ENCODE measurements at regions not wholly inside any gene's neighbourhood (a gene's known extent, or its start where the extent isn't known, plus 50 kb on each side); places are given as distances from the start of the nearest gene placed in this dataset.

DNA sequence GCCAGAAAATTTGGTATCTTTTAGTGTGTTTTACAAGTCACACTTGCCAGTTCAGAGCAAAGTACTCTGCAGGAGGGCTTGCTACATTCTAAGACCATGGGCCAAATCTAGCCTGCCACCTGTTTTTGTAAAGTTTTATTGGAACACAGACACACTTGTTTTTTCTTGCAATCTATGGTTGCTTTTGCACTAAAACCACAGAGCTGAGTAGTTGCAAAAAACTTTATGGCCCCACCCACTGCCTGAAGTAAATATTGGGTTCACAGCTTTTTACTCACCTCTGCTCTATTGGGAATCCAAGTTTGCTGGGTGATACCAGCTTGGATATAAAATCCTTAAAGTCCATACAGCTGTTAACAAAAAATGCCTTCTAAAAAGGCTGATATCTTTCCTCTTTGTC lies 109.0 kb downstream of the ZFP64 start:
- H3K27me3 Mint-ChIP-seq, result no peaks in the 10 kb centered on the region
- Histone ChIP-seq H3K36me3 (ENCODE audit: insufficient read depth, low read length) (no peaks in the 10 kb centered on the region), H3K4me1 (ENCODE audit: insufficient read depth, low read length) (no peaks in the 10 kb centered on the region), H3K4me3 (ENCODE audit: low read length) (no peak overlapping the region), H3K27me3 (ENCODE audit: control insufficient read depth in 1 of 2, insufficient read depth in 2 of 2, low read length in 2 of 2) (no peaks in the 10 kb centered on the region), H3K9me3 (ENCODE audit: control insufficient read depth in 1 of 2, insufficient read depth in 1 of 2, low read length in 2 of 2) (peaks cover 10% of the 10 kb centered on the region in 2 experiments), H3K27ac (ENCODE audit: low read depth in 1 of 2, low read length in 2 of 2) (no peak overlapping the region)
- H3K36me3 Mint-ChIP-seq (ENCODE audit: low read depth), result peaks cover 36% of the 10 kb centered on the region
- ChIA-PET POLR2A (no interaction called here), CTCF (no interaction called here)
- H3K4me3 Mint-ChIP-seq, result no peak overlapping the region
- no peak for ATAC-seq (ENCODE audit: poor library complexity)
- TF ChIP-seq, protein P1, sequence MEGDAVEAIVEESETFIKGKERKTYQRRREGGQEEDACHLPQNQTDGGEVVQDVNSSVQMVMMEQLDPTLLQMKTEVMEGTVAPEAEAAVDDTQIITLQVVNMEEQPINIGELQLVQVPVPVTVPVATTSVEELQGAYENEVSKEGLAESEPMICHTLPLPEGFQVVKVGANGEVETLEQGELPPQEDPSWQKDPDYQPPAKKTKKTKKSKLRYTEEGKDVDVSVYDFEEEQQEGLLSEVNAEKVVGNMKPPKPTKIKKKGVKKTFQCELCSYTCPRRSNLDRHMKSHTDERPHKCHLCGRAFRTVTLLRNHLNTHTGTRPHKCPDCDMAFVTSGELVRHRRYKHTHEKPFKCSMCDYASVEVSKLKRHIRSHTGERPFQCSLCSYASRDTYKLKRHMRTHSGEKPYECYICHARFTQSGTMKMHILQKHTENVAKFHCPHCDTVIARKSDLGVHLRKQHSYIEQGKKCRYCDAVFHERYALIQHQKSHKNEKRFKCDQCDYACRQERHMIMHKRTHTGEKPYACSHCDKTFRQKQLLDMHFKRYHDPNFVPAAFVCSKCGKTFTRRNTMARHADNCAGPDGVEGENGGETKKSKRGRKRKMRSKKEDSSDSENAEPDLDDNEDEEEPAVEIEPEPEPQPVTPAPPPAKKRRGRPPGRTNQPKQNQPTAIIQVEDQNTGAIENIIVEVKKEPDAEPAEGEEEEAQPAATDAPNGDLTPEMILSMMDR (IDR thresholded peaks at IDR 0.05), result no peak
- DNase-seq, result peak in 1 of 14 experiments; percentile 46
- intact Hi-C loops (cut with DNase I, micrococcal nuclease), result loop anchor here (1.0 to 10.0 kb wide), 6 partner anchors 288 to 1098 kb away; no protein-coding TSS in a partner anchor
- H3K4me1 Mint-ChIP-seq (ENCODE audit: low read depth), result no peaks in the 10 kb centered on the region
- no peak overlapping the region for H3K27ac Mint-ChIP-seq
- H3K9me3 Mint-ChIP-seq, result peaks cover 7% of the 10 kb centered on the region

DNA sequence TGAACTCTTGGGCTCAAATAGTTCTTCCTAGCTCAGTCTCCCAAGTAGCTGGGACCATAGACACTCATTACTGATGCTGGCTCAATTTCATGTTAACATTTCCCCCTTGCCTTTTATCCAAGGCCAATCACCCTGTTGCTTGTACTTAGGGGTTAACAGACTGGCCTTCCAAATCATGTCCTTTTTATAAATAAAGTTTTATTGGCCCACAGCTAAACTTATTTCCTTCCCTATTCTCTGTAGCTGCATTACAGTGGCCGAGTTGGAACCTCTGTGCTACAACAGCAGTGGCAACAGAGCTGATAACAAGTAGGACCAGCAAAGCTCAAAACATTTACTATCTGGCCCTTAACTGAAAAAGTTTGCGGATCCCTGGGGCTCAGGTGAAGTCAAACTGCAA lies 109.8 kb downstream of the ZFP64 start:
- Histone ChIP-seq H3K4me3 (ENCODE audit: low read length) (no peak overlapping the region), H3K27me3 (ENCODE audit: control insufficient read depth in 1 of 2, insufficient read depth in 2 of 2, low read length in 2 of 2) (no peaks in the 10 kb centered on the region), H3K36me3 (ENCODE audit: insufficient read depth, low read length) (no peaks in the 10 kb centered on the region), H3K9me3 (ENCODE audit: control insufficient read depth in 1 of 2, insufficient read depth in 1 of 2, low read length in 2 of 2) (peaks cover 2 to 6% of the 10 kb centered on the region in 2 experiments), H3K27ac (ENCODE audit: low read depth in 1 of 2, low read length in 2 of 2) (no peak overlapping the region), H3K4me1 (ENCODE audit: insufficient read depth, low read length) (no peaks in the 10 kb centered on the region)
- Mint-ChIP-seq H3K4me3 (no peak overlapping the region), H3K27me3 (no peaks in the 10 kb centered on the region), H3K4me1 (ENCODE audit: low read depth) (no peaks in the 10 kb centered on the region), H3K9me3 (peaks cover 1% of the 10 kb centered on the region), H3K27ac (no peak overlapping the region), H3K36me3 (ENCODE audit: low read depth) (peaks cover 28% of the 10 kb centered on the region)
- ATAC-seq (ENCODE audit: poor library complexity), result no peak
- POLR2A ChIA-PET, result no interaction called here
- CTCF ChIA-PET, result no interaction called here
- intact Hi-C loops (cut with DNase I, micrococcal nuclease), result loop anchor here (2.0 to 10.0 kb wide), 5 partner anchors 287 to 1097 kb away; no protein-coding TSS in a partner anchor
- TF ChIP-seq, protein P1 (IDR thresholded peaks at IDR 0.05), result no peak
- DNase-seq, result no peak

DNA sequence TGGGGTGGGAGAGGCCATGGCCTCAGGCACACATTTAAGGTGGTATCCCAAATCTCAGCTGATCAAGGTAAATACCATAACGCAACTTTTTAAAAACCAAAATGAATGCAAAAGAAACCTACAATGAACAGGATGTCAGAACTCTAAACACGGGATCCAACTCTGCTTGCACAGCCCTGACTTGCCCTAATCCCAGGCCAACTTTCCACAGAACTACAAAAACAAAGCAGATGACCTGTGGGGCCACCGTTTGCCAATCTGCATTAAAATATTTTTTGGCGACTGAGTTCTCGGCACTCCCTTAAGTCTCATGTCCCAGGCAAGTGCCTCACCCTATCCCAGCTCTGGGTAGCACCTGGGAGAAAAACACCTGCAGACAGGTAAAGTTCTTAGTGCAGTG lies 110.5 kb downstream of the ZFP64 start:
- intact Hi-C loops (cut with DNase I, micrococcal nuclease), result loop anchor here (5.0 to 10.0 kb wide), 3 partner anchors 286 to 1096 kb away; no protein-coding TSS in a partner anchor
- H3K4me3 ChIP-seq (ENCODE audit: low read length), result no peak overlapping the region
- Mint-ChIP-seq H3K9me3 (no peaks in the 10 kb centered on the region), H3K4me3 (no peak overlapping the region), H3K36me3 (ENCODE audit: low read depth) (peaks cover 23% of the 10 kb centered on the region), H3K27ac (no peak overlapping the region), H3K27me3 (no peaks in the 10 kb centered on the region), H3K4me1 (ENCODE audit: low read depth) (no peaks in the 10 kb centered on the region)
- no peaks in the 10 kb centered on the region for H3K4me1 ChIP-seq (ENCODE audit: insufficient read depth, low read length)
- H3K36me3 ChIP-seq (ENCODE audit: insufficient read depth, low read length), result no peaks in the 10 kb centered on the region
- no peak for ATAC-seq (ENCODE audit: poor library complexity)
- H3K27ac ChIP-seq (ENCODE audit: low read depth in 1 of 2, low read length in 2 of 2), result no peak overlapping the region
- no peaks in the 10 kb centered on the region for H3K27me3 ChIP-seq (ENCODE audit: control insufficient read depth in 1 of 2, insufficient read depth in 2 of 2, low read length in 2 of 2)
- ChIA-PET POLR2A (no interaction called here), CTCF (interaction anchor here (0.6 kb wide), 1 partner anchor 17 kb away, joined by 3 read pairs; no protein-coding TSS in a partner anchor)
- H3K9me3 ChIP-seq (ENCODE audit: control insufficient read depth in 1 of 2, insufficient read depth in 1 of 2, low read length in 2 of 2), result no peaks in the 10 kb centered on the region
- TF ChIP-seq, protein P1 (IDR thresholded peaks at IDR 0.05), result no peak
- no peak for DNase-seq
